SK-N-MC (cell line): ENCODE measurements at regions not wholly inside any gene's neighbourhood (a gene's known extent, or its start where the extent isn't known, plus 50 kb on each side); places are given as distances from the start of the nearest gene placed in this dataset.

Experiments
- EZH2 ChIP-seq: fragments of 200-600 bp; sonication (generic); IDR thresholded peaks from one replicate; pipeline ENCODE4 v1.6.1; 2017; ENCODE audit warnings: antibody characterized with exemption
- POLR2AphosphoS5 ChIP-seq: IDR thresholded peaks from 2 replicates; pipeline ENCODE4 v1.6.1; 2012; ENCODE audit warnings: mild to moderate bottlenecking, low read depth, low read length, borderline replicate concordance

- TF ChIP-seq POLR2AphosphoS5 (no peak), EZH2 (no peak)
These were observed 286.4 kb upstream of the AMIGO2 start for GRCh38 chr12:47366157-47366556.
